ENCODE measurements at regions not wholly inside any gene's neighbourhood (a gene's known extent, or its start where the extent isn't known, plus 50 kb on each side); places are given as distances from the start of the nearest gene placed in this dataset.

- TF ChIP-seq, protein P1, sequence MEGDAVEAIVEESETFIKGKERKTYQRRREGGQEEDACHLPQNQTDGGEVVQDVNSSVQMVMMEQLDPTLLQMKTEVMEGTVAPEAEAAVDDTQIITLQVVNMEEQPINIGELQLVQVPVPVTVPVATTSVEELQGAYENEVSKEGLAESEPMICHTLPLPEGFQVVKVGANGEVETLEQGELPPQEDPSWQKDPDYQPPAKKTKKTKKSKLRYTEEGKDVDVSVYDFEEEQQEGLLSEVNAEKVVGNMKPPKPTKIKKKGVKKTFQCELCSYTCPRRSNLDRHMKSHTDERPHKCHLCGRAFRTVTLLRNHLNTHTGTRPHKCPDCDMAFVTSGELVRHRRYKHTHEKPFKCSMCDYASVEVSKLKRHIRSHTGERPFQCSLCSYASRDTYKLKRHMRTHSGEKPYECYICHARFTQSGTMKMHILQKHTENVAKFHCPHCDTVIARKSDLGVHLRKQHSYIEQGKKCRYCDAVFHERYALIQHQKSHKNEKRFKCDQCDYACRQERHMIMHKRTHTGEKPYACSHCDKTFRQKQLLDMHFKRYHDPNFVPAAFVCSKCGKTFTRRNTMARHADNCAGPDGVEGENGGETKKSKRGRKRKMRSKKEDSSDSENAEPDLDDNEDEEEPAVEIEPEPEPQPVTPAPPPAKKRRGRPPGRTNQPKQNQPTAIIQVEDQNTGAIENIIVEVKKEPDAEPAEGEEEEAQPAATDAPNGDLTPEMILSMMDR (IDR thresholded peaks at IDR 0.05): no peak
- TF ChIP-seq POLR2A (IDR thresholded peaks at IDR 0.05): no peak
These were observed 339.2 kb downstream of the ADGRL2 start for GRCh38 chr1:82139751-82140468.

Measured in right lobe of liver (tissue), 4 donors.